PC-3 (cell line): ENCODE measurements at regions not wholly inside any gene's neighbourhood (a gene's known extent, or its start where the extent isn't known, plus 50 kb on each side); places are given as distances from the start of the nearest gene placed in this dataset.

ENCODE experiments used
- ATAC-seq: fragments of 200-7000 bp; cut with Tn5 transposase; 2 replicates; pipeline ENCODE4 v1.9.1; 2020; ENCODE audit warnings: mild to moderate bottlenecking, moderate library complexity
- BruUV-seq: library from RNA; stranded (reverse); fragments of 400-500 nt; replicated peaks from 2 replicates; lab custom pipeline; 2021; lab: Mats Ljungman, UMichigan
- CTCF ChIA-PET: fragments of 300-600 bp; sonication (Branson Sonifier 250); formaldehyde crosslinking; loops from one replicate; lab custom pipeline; 2022; ENCODE audit warnings: antibody characterized with exemption; lab: Charles Lee
- POLR2A ChIA-PET: fragments of 300-600 bp; sonication (Branson Sonifier 250); formaldehyde crosslinking; loops from one replicate; lab custom pipeline; 2022; ENCODE audit warnings: antibody characterized with exemption; ENCODE audit not compliant: unreplicated experiment; lab: Charles Lee
- DNase-seq: peaks from one replicate; pipeline ENCODE4 v3.0.0-alpha.2; 2015
- H2AFZ ChIP-seq: fragments of 300-600 bp; sonication (generic); 2 replicates; pipeline ENCODE4 v1.6.0; 2016; ENCODE audit warnings: antibody characterized with exemption, low read length
- H3F3A ChIP-seq: fragments of 300-600 bp; sonication (generic); one replicate; pipeline ENCODE4 v1.6.0; 2017; ENCODE audit warnings: antibody characterized with exemption, low read length, control low read depth, mild to moderate bottlenecking; ENCODE audit not compliant: unreplicated experiment
- H3K27ac ChIP-seq: fragments of 300-600 bp; sonication (generic); 2 replicates; pipeline ENCODE4 v1.5.1; 2016; ENCODE audit warnings: mild to moderate bottlenecking, low read length
- H3K27me3 ChIP-seq: fragments of 300-600 bp; sonication (generic); 2 replicates; pipeline ENCODE4 v1.6.1; 2016; ENCODE audit warnings: low read length, mixed read lengths
- H3K36me3 ChIP-seq: fragments of 300-600 bp; sonication (generic); 2 replicates; pipeline ENCODE4 v1.6.1; 2016; ENCODE audit warnings: low read depth, mixed run types, low read length, mixed read lengths
- H3K4me1 ChIP-seq: fragments of 300-600 bp; sonication (generic); 2 replicates; pipeline ENCODE4 v1.5.1; 2016; ENCODE audit warnings: low read length; ENCODE audit not compliant: insufficient read depth
- H3K4me2 ChIP-seq: fragments of 300-600 bp; sonication (generic); 2 replicates; pipeline ENCODE4 v1.6.0; 2016; ENCODE audit warnings: low read length
- H3K4me3 ChIP-seq: fragments of 300-600 bp; sonication (generic); 2 replicates; pipeline ENCODE4 v1.5.1; 2016; ENCODE audit warnings: mild to moderate bottlenecking, low read length, mixed read lengths
- H3K79me2 ChIP-seq: fragments of 300-600 bp; sonication (generic); 2 replicates; pipeline ENCODE4 v1.6.1; 2017; ENCODE audit warnings: low read length, mixed read lengths
- H3K9ac ChIP-seq: fragments of 300-600 bp; sonication (generic); 2 replicates; pipeline ENCODE4 v1.6.0; 2016; ENCODE audit warnings: mild to moderate bottlenecking, low read length
- H3K9me2 ChIP-seq: fragments of 300-600 bp; sonication (generic); replicated peaks from 2 replicates; pipeline ENCODE4 v1.6.1; 2016; ENCODE audit warnings: mixed run types, low read length, mixed read lengths
- H3K9me3 ChIP-seq: fragments of 300-600 bp; sonication (generic); 2 replicates; pipeline ENCODE4 v1.6.1; 2016; ENCODE audit warnings: low read length, mixed read lengths
- H4K20me1 ChIP-seq: fragments of 300-600 bp; sonication (generic); 2 replicates; pipeline ENCODE4 v1.6.1; 2016; ENCODE audit warnings: low read length, mixed read lengths
- CTCF ChIP-seq: fragments of 300-600 bp; sonication (generic); conservative IDR thresholded peaks from 2 replicates; pipeline ENCODE4 v1.5.1; 2017; ENCODE audit warnings: antibody characterized with exemption, low read depth, mild to moderate bottlenecking, low read length
- EZH2 ChIP-seq: fragments of 300-600 bp; sonication (generic); IDR thresholded peaks from one replicate; pipeline ENCODE4 v1.6.1; 2017; ENCODE audit warnings: antibody characterized with exemption, mild to moderate bottlenecking, low read length; ENCODE audit not compliant: unreplicated experiment
- EZH2phosphoT487 ChIP-seq: fragments of 300-600 bp; sonication (generic); IDR thresholded peaks from 2 replicates; pipeline ENCODE4 v1.6.1; 2018; ENCODE audit warnings: mild to moderate bottlenecking, antibody characterized with exemption, low read length, borderline replicate concordance
- intact Hi-C: fragments of 100-400 bp; cut with micrococcal nuclease; formaldehyde crosslinking; loops from 2 replicates; pipeline ENCODE4 v1.9.0; 2023

- no TSS peak for BruUV-seq
- ChIA-PET POLR2A (interaction anchor here (0.6 kb wide), 1 partner anchor 10 kb away, joined by 5 read pairs; no protein-coding TSS in a partner anchor), CTCF (interaction anchor here (0.5 to 0.6 kb wide), 3 partner anchors 20 to 394 kb away, joined by 3 to 4 read pairs (median 4); no protein-coding TSS in a partner anchor)
- no peak overlapping the region for H3K4me3 ChIP-seq
- peaks cover 19% of the 10 kb centered on the region for H3K4me1 ChIP-seq
- no peak overlapping the region for H3K9ac ChIP-seq
- no peak for TF ChIP-seq CTCF
- no peak for TF ChIP-seq EZH2
- TF ChIP-seq EZH2phosphoT487, result no peak
- no peaks in the 10 kb centered on the region for H3K79me2 ChIP-seq
- ATAC-seq (peak; percentile 96), DNase-seq (peak; percentile 92)
- peak overlapping the region; percentile 2 for H3K4me2 ChIP-seq
- no peaks in the 10 kb centered on the region for H3K9me3 ChIP-seq
- no peaks in the 10 kb centered on the region for H3F3A ChIP-seq
- no peaks in the 10 kb centered on the region for H4K20me1 ChIP-seq
- H3K36me3 ChIP-seq, result no peaks in the 10 kb centered on the region
- no peak overlapping the region for H2AFZ ChIP-seq
- intact Hi-C loops, result loop anchor here (1.0 kb wide), 1 partner anchor 87 kb away; no protein-coding TSS in a partner anchor
- peak overlapping the region; percentile 15; the same call in 1 of the 2 replicates for H3K27ac ChIP-seq
- no peaks in the 10 kb centered on the region for H3K9me2 ChIP-seq
- no peaks in the 10 kb centered on the region for H3K27me3 ChIP-seq
Measured at GRCh38 chr5:108661590-108662219, 86.0 kb upstream of the FER start.

DNA sequence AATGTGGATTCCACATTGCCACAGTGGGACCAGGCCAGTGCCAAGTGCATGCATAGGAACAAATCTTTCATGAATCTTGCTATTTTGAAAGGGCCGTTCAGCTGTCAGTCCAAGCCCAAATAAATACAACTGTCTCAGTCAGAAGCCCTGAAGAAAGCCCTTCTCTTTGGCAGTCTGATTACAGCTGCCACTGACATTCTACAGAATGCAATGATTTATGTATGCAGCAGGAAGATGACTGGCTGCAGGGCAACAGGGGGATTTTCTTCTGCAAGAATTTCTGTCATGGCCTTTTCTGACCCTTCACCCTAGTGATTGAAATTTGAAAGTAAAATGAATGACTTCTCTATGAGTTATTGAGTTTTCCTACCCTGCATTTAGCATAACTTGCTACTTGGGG lies 86.7 kb upstream of the FER start:
- POLR2A ChIA-PET, result no interaction called here
- H3K4me2 ChIP-seq, result peak overlapping the region; percentile 2; the same call in 1 of the 2 replicates

More for the DNA sequence above, 86.7 kb upstream of the FER start:
- no peaks in the 10 kb centered on the region for H4K20me1 ChIP-seq
- CTCF ChIA-PET, result no interaction called here
- H3K9ac ChIP-seq, result no peak overlapping the region
- no peak overlapping the region for H2AFZ ChIP-seq
- H3K9me3 ChIP-seq, result no peaks in the 10 kb centered on the region
- no peaks in the 10 kb centered on the region for H3F3A ChIP-seq
- no peaks in the 10 kb centered on the region for H3K27me3 ChIP-seq
- ATAC-seq (no peak), DNase-seq (no peak)
- BruUV-seq, result no TSS peak
- H3K36me3 ChIP-seq, result no peaks in the 10 kb centered on the region
- no peak overlapping the region for H3K4me3 ChIP-seq
- intact Hi-C loops, result loop anchor here (1.0 kb wide), 1 partner anchor 87 kb away; no protein-coding TSS in a partner anchor
- TF ChIP-seq CTCF, result no peak
- H3K4me1 ChIP-seq, result peaks cover 25% of the 10 kb centered on the region
- no peaks in the 10 kb centered on the region for H3K9me2 ChIP-seq
- H3K27ac ChIP-seq, result no peak overlapping the region
- no peaks in the 10 kb centered on the region for H3K79me2 ChIP-seq
